ENCODE measurements at regions not wholly inside any gene's neighbourhood (a gene's known extent, or its start where the extent isn't known, plus 50 kb on each side); places are given as distances from the start of the nearest gene placed in this dataset.

GRCh38 chr5:162268694-162269481 lies 201.3 kb downstream of the GABRG2 start:
- TF ChIP-seq MXI1 (IDR thresholded peaks at IDR 0.05; ENCODE audit: low read depth, low read length) (no peak), POLR2AphosphoS5 (IDR thresholded peaks at IDR 0.05; ENCODE audit: low read depth, low read length) (no peak)

Data from SK-N-SH (cell line).